Karpas-422 (cell line): ENCODE measurements at regions not wholly inside any gene's neighbourhood (a gene's known extent, or its start where the extent isn't known, plus 50 kb on each side); places are given as distances from the start of the nearest gene placed in this dataset.
"Not testable (repeated sequence)": the region's sequence is repeated elsewhere in the genome, so short reads cannot be mapped to it uniquely, and the experiment has no call there.

Experiments
- DNase-seq: peaks from one replicate; pipeline ENCODE4 v3.0.0-alpha.2; 2015
- H2AFZ ChIP-seq: fragments of 200-600 bp; sonication (generic); 2 replicates; pipeline ENCODE4 v1.6.1; 2014; ENCODE audit warnings: antibody characterized with exemption, low read length, mixed read lengths
- H3K27ac ChIP-seq: fragments of 200-600 bp; sonication (generic); 2 replicates; pipeline ENCODE4 v1.5.1; 2014; ENCODE audit warnings: mild to moderate bottlenecking, low read length, moderate library complexity
- H3K27me3 ChIP-seq: fragments of 200-600 bp; sonication (generic); 2 replicates; pipeline ENCODE4 v1.6.1; 2014; ENCODE audit warnings: low read length, mixed read lengths
- H3K36me3 ChIP-seq: fragments of 200-600 bp; sonication (generic); 2 replicates; pipeline ENCODE4 v1.6.1; 2014; ENCODE audit warnings: low read length, mixed read lengths; ENCODE audit not compliant: insufficient read depth
- H3K4me1 ChIP-seq: fragments of 200-600 bp; sonication (generic); 2 replicates; pipeline ENCODE4 v1.6.1; 2014; ENCODE audit warnings: mild to moderate bottlenecking, low read length, mixed read lengths
- H3K4me2 ChIP-seq: fragments of 200-600 bp; sonication (generic); 2 replicates; pipeline ENCODE4 v1.6.1; 2014; ENCODE audit warnings: low read length, low read depth, mild to moderate bottlenecking; ENCODE audit not compliant: poor library complexity, severe bottlenecking
- H3K4me3 ChIP-seq: fragments of 200-600 bp; sonication (generic); 2 replicates; pipeline ENCODE4 v1.5.1; 2014; ENCODE audit warnings: mild to moderate bottlenecking, antibody characterized with exemption, low read length, mixed read lengths
- H3K79me2 ChIP-seq: fragments of 200-600 bp; sonication (generic); 2 replicates; pipeline ENCODE4 v1.6.1; 2014; ENCODE audit warnings: mild to moderate bottlenecking, low read length, mixed read lengths
- H3K9ac ChIP-seq: fragments of 200-600 bp; sonication (generic); 2 replicates; pipeline ENCODE4 v1.6.0; 2014; ENCODE audit warnings: low read length
- H3K9me2 ChIP-seq: fragments of 200-600 bp; sonication (generic), shearing (Covaris generic); replicated peaks from 2 replicates; pipeline ENCODE4 v1.6.0; 2014; ENCODE audit warnings: mild to moderate bottlenecking, low read length, moderate library complexity; ENCODE audit not compliant: insufficient read depth
- H3K9me3 ChIP-seq: fragments of 300-700, 200-600 bp; sonication (generic); 2 replicates; pipeline ENCODE4 v1.6.1; 2014; ENCODE audit warnings: low read length, mixed read lengths
- H4K20me1 ChIP-seq: fragments of 200-600 bp; sonication (generic); 2 replicates; pipeline ENCODE4 v1.6.1; 2014; ENCODE audit warnings: mild to moderate bottlenecking, antibody characterized with exemption, low read length, low read depth; ENCODE audit not compliant: insufficient read depth

DNA sequence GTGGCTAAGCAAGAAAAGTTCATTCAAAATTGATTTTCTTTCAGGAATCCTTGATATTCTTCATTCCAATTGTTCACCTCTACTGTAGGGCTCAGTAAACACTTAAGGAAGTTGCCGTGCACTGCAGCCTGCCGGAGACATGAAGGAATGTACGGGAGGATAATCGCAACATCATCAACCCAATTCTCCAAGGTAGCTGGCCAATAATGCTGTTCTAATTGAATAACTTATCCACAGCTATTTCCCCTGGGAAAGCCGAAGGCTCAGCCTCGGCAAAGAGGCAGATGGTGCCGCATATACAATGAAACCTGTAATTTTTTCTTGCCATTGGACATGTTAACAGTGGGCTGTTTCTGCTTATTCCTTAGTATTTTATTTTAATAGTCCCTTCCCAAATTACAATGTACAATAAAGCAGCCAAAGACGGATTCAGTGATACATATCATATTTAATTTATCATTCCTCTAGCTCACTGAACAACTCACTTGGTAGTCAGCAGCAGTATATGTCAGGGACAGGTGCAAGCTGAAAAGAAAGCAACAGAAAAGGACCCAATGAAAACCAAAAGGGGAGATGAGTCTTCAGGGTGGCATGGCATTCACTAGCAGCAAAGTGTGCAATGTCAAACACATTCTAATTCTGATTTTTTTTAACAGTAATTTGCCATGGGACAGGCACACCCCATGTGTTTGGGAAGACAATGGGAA, 420.5 kb upstream of the KLF12 start:
- no peak overlapping the region for H3K9ac ChIP-seq
- H3K27me3 ChIP-seq = no peaks in the 10 kb centered on the region
- no peak overlapping the region for H3K4me2 ChIP-seq
- no peaks in the 10 kb centered on the region for H3K36me3 ChIP-seq
- H3K4me1 ChIP-seq = no peaks in the 10 kb centered on the region
- DNase-seq = no peak
- no peaks in the 10 kb centered on the region for H3K9me2 ChIP-seq
- H3K27ac ChIP-seq = no peak overlapping the region
- H2AFZ ChIP-seq = no peak overlapping the region
- H3K4me3 ChIP-seq = no peak overlapping the region
- no peaks in the 10 kb centered on the region for H4K20me1 ChIP-seq
- H3K79me2 ChIP-seq = no peaks in the 10 kb centered on the region
- no peaks in the 10 kb centered on the region for H3K9me3 ChIP-seq

DNA sequence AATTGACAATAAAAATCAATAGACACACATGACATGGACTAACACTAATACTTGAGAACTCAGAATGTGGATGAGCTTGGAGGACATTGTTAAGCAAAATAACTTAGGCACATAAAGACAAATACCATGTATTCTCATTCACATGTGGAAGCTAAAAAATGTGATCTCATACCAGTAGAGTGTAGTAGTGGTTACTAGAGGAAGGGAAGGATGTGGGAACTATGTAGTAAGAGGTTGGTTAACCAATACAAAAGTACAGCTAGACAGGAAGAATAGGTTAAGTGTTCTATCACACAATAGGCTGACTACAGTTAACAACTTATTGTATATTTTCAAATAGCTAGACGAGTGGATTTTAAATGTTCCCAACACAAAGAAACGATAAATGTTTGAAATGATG, 415.8 kb upstream of the KLF12 start:
- H3K36me3 ChIP-seq = no peaks in the 10 kb centered on the region
- DNase-seq = no peak
- H2AFZ ChIP-seq = no peak overlapping the region
- H4K20me1 ChIP-seq = no peaks in the 10 kb centered on the region
- no peaks in the 10 kb centered on the region for H3K9me2 ChIP-seq
- H3K27me3 ChIP-seq = no peaks in the 10 kb centered on the region
- no peaks in the 10 kb centered on the region for H3K4me1 ChIP-seq
- no peak overlapping the region for H3K4me2 ChIP-seq
- no peak overlapping the region for H3K9ac ChIP-seq
- no peak overlapping the region for H3K27ac ChIP-seq
- H3K4me3 ChIP-seq = no peak overlapping the region
- H3K79me2 ChIP-seq = no peaks in the 10 kb centered on the region
- H3K9me3 ChIP-seq = no peaks in the 10 kb centered on the region

DNA sequence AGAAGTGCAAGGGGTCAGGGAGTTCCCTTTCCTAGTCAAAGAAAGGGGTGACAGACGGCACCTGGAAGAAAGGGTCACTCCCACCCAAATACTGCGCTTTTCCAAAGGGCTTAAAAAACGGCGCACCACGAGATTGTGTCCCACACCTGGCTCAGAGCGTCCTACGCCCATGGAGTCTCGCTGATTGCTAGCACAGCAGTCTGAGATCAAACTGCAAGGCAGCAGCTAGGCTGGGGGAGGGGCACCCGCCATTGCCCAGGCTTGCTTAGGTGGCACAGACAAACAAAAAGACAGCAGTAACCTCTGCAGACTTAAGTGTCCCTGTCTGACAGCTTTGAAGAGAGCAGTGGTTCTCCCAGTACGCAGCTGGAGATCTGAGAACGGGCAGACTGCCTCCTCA, 402.4 kb upstream of the KLF12 start:
- not testable (repeated sequence) for H2AFZ ChIP-seq, H3K9ac ChIP-seq, H4K20me1 ChIP-seq, H3K27me3 ChIP-seq, H3K27ac ChIP-seq, H3K4me3 ChIP-seq, H3K9me2 ChIP-seq, H3K4me1 ChIP-seq, H3K79me2 ChIP-seq, H3K36me3 ChIP-seq, DNase-seq, H3K4me2 ChIP-seq, H3K9me3 ChIP-seq

DNA sequence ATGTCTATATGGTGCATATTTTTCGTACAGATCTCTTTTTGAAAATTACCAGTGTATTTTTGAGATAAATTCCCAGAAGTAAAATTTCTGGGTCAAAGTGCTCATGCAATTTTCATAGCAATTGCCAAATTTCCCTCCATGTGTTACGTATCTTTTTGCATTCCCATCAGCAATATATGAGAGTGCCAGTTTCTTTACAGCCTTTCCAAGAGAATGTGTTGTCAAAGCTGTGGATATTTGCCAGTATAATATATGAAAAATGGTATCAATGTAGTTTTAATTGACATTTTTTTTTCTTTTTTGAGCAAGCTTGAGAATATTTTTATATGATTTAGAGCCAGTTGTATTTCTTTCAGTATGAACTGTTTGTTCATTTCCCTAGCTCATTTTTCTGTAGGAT, 399.0 kb upstream of the KLF12 start:
- H4K20me1 ChIP-seq = no peaks in the 10 kb centered on the region

DNA sequence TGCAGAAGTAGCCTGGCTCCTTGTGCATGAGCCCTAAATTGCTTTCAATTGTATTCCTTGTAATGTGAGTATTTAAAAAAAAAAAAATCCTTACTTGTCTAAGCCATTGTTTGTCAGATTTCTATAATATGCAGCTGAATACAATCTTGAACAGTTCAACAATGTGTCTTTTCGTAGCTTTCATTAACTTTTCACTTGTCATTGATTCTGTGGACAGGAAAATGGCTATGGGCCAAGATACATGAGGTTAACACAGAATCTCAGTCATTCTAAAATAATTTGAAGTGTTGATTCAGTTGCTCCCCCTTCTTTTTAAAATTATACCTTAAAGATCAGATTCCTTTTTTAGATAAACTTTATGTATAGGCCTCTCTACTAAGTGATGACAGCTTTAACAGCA, 395.8 kb upstream of the KLF12 start:
- Histone ChIP-seq H3K79me2 (no peaks in the 10 kb centered on the region), H3K4me1 (no peaks in the 10 kb centered on the region), H4K20me1 (no peaks in the 10 kb centered on the region), H2AFZ (no peak overlapping the region), H3K9me2 (no peaks in the 10 kb centered on the region), H3K9ac (no peak overlapping the region), H3K36me3 (no peaks in the 10 kb centered on the region), H3K27me3 (no peaks in the 10 kb centered on the region), H3K4me2 (no peak overlapping the region), H3K27ac (no peak overlapping the region), H3K9me3 (no peaks in the 10 kb centered on the region), H3K4me3 (no peak overlapping the region)
- no peak for DNase-seq

More for the DNA sequence above, 399.0 kb upstream of the KLF12 start:
- Histone ChIP-seq H3K4me2 (no peak overlapping the region), H3K9me3 (no peaks in the 10 kb centered on the region), H3K27ac (no peak overlapping the region), H3K9ac (no peak overlapping the region), H3K4me1 (no peaks in the 10 kb centered on the region), H2AFZ (no peak overlapping the region), H3K36me3 (no peaks in the 10 kb centered on the region), H3K27me3 (no peaks in the 10 kb centered on the region), H3K9me2 (no peaks in the 10 kb centered on the region), H3K4me3 (no peak overlapping the region), H3K79me2 (no peaks in the 10 kb centered on the region)
- no peak for DNase-seq

DNA sequence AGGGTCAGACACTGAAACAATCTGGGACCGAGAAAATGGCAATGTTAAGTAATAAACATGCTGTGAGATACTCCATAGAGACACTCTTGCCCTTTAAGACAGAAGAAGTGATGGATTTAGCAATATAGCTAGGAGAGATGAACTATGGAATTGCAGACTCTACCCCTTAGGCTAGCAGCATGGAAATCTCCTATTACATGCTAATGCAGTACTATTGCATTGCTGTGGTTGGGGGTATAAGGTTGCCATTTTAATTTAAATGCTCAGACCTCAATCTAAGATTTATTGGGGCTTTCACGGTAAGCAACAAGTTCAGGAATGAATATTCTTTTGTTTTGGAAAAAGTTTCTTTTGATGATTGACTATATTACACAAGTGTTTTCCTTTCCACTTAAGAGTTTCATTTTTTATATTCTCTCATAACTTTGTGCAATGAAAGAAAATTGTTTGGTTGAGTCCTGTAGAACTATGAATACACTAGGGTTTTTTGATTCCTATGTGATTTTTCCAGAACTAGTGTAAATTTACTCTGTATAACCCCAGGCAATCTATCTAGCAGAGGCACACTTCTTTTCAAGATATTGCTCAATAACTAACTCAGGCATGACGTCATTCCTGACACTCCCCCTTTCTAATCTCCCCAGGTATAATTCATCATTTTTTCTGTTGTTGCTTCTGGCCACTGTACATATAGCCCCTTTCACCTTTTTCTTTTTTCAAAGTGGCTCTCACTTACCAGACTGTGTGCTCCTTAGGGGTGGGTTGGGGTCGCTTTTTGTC, 394.7 kb upstream of the KLF12 start:
- H4K20me1 ChIP-seq = no peaks in the 10 kb centered on the region
- no peaks in the 10 kb centered on the region for H3K36me3 ChIP-seq
- H3K4me2 ChIP-seq = no peak overlapping the region
- no peaks in the 10 kb centered on the region for H3K27me3 ChIP-seq
- no peaks in the 10 kb centered on the region for H3K79me2 ChIP-seq
- H3K4me1 ChIP-seq = no peaks in the 10 kb centered on the region
- no peak for DNase-seq
- H2AFZ ChIP-seq = no peak overlapping the region
- H3K4me3 ChIP-seq = no peak overlapping the region
- H3K9me3 ChIP-seq = no peaks in the 10 kb centered on the region
- no peaks in the 10 kb centered on the region for H3K9me2 ChIP-seq
- no peak overlapping the region for H3K9ac ChIP-seq
- H3K27ac ChIP-seq = no peak overlapping the region

DNA sequence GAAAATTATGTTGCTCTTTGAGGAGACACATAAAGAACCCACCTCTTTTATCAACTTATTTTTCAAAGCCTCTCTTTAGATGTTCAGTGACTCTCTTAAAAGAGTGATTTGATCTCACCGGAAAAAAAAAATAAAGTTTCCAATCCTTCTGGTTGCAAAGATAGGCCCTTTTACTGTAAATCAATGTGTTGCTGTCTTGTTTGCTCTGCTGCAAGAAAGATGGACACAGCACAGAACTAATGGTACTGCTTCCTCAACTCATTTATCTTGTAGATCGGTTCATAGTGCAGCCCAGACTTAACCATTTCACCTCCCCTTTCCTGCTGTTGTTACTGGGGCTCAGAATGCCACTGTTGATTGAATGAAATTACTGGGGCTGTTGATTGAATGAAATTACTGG, 388.9 kb upstream of the KLF12 start:
- Histone ChIP-seq H3K36me3 (no peaks in the 10 kb centered on the region), H3K4me1 (no peaks in the 10 kb centered on the region), H3K4me2 (no peak overlapping the region), H4K20me1 (no peaks in the 10 kb centered on the region), H3K9me3 (no peaks in the 10 kb centered on the region), H3K4me3 (no peak overlapping the region), H3K27me3 (no peaks in the 10 kb centered on the region), H3K79me2 (no peaks in the 10 kb centered on the region), H3K9ac (no peak overlapping the region), H3K9me2 (no peaks in the 10 kb centered on the region), H2AFZ (no peak overlapping the region), H3K27ac (no peak overlapping the region)
- no peak for DNase-seq

DNA sequence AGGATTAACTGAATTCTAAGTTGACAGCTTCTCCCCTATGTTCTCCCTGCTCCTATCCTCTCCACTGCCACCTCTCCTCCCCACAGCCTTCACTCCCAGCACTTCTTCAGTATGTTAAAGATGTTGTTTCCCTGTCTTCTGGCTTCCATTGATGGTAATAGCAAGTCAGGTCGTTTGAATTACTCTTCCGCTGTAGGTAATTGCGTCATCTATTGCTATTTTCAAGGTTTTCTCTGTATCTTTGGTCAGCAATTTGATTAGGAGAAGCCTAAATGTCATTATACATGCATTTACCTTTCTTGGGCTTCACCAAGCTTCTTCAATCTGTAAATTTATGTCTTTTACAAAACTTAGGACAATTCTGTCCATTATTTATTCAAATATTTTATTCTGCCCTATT, 377.3 kb upstream of the KLF12 start:
- H3K27ac ChIP-seq = no peak overlapping the region
- DNase-seq = no peak
- no peaks in the 10 kb centered on the region for H3K36me3 ChIP-seq
- no peaks in the 10 kb centered on the region for H4K20me1 ChIP-seq
- H3K9me2 ChIP-seq = no peaks in the 10 kb centered on the region
- no peak overlapping the region for H3K4me2 ChIP-seq
- no peaks in the 10 kb centered on the region for H3K9me3 ChIP-seq
- H3K4me3 ChIP-seq = no peak overlapping the region
- H3K9ac ChIP-seq = no peak overlapping the region
- no peaks in the 10 kb centered on the region; the same call in 1 of the 2 replicates for H3K27me3 ChIP-seq
- no peaks in the 10 kb centered on the region for H3K79me2 ChIP-seq
- H2AFZ ChIP-seq = no peak overlapping the region
- H3K4me1 ChIP-seq = no peaks in the 10 kb centered on the region
